Thyroid gland (tissue), 4 donors: ENCODE measurements at regions not wholly inside any gene's neighbourhood (a gene's known extent, or its start where the extent isn't known, plus 50 kb on each side); places are given as distances from the start of the nearest gene placed in this dataset.

Experiments
- POLR2A ChIP-seq, 2 donors: fragments of 450-650 bp; IDR thresholded peaks; one replicate each; pipeline ENCODE4 v1.6.1; 2017; ENCODE audit warnings: antibody characterized with exemption in 2 of 2, mild to moderate bottlenecking in 2 of 2, moderate library complexity in 1 of 2
- TF ChIP-seq, protein P1 (sequence below), 6 experiments: fragments of 200-600 bp in 3 of 6; fragments of 450-650 bp in 3 of 6; sonication (generic) in 3 of 6; IDR thresholded peaks; one replicate each; pipeline ENCODE4 v1.5.1; 2016 to 2019; ENCODE audit warnings: antibody characterized with exemption in 6 of 6, mild to moderate bottlenecking in 2 of 6, inconsistent platforms in 1 of 6, moderate library complexity in 1 of 6

DNA sequence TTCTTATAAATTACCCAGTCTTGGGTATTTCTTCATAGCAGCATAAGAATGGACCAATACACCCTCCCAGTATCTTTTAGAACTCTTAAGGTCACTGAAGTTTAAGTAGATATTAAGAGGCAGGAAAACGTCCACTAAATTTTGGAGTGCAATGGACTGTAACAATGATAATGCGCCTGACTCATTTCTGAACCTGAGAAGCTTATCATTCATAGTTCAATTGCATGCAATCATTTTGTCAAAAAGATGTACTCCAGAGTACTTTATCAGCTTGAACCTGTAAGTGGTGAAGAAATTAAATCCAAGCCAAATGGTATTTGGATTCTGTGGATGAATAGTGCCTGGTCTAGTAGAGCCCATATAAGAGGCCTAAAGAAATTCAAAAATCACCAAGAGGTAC lies 196.5 kb upstream of the CDH9 start:
- TF ChIP-seq, protein P1, sequence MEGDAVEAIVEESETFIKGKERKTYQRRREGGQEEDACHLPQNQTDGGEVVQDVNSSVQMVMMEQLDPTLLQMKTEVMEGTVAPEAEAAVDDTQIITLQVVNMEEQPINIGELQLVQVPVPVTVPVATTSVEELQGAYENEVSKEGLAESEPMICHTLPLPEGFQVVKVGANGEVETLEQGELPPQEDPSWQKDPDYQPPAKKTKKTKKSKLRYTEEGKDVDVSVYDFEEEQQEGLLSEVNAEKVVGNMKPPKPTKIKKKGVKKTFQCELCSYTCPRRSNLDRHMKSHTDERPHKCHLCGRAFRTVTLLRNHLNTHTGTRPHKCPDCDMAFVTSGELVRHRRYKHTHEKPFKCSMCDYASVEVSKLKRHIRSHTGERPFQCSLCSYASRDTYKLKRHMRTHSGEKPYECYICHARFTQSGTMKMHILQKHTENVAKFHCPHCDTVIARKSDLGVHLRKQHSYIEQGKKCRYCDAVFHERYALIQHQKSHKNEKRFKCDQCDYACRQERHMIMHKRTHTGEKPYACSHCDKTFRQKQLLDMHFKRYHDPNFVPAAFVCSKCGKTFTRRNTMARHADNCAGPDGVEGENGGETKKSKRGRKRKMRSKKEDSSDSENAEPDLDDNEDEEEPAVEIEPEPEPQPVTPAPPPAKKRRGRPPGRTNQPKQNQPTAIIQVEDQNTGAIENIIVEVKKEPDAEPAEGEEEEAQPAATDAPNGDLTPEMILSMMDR (IDR thresholded peaks at IDR 0.05): no peak
- no peak for TF ChIP-seq POLR2A (IDR thresholded peaks at IDR 0.05)
